ENCODE measurements at regions not wholly inside any gene's neighbourhood (a gene's known extent, or its start where the extent isn't known, plus 50 kb on each side); places are given as distances from the start of the nearest gene placed in this dataset.

DNA sequence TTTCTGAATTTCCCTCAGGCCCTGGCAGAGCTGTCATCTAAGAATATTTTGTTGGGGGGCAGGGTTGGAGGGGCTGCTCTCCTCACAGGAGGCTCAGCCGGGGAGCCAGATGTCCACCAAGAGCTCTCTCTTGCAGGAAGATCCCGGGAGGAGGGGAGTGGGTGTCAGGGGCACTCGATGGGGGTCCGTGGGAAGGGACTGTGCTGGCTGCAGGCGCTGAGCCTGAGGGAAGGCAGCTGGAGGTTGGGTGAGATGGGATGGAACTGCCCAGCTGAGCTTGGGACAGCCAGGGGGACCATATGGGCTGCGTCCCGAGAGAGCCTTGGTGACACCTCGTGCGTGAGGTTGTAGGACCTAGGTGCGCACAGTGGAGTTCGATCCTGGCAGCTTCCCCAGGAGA, 111.2 kb upstream of the GSE1 start:
- intact Hi-C loops (cut with DNase I), result no loop called here

DNA sequence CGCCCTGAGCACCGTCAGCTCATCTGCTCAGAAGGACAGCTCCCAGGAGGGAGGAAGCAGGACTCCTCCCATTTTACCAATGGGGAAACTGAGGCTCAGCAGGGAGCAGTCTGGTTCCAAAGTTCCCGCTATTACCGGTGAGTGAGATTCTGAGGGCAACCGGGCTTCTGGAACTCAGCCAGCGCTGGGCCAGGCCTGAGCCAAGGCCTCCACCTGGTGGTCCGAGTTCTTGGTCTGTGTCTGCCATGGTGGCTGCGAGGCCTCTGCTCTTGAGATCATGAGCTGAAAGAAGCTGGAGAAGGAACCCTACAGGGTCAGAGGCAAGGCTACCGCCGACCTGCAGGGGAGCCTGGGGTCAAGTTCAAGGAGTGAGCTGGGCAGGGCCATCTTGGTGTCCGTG, 110.8 kb upstream of the GSE1 start:
- ATAC-seq (no peak), DNase-seq (no peak)
- no peak overlapping the region for H3K4me3 ChIP-seq
- intact Hi-C loops (cut with DNase I), result no loop called here
- H3K4me1 ChIP-seq, result no peaks in the 10 kb centered on the region
- no peaks in the 10 kb centered on the region for H3K9me3 ChIP-seq
- H3K36me3 ChIP-seq, result no peaks in the 10 kb centered on the region
- H3K27me3 ChIP-seq (ENCODE audit: low read depth), result no peaks in the 10 kb centered on the region
- H3K27ac ChIP-seq, result no peak overlapping the region
- TF ChIP-seq, protein P1, sequence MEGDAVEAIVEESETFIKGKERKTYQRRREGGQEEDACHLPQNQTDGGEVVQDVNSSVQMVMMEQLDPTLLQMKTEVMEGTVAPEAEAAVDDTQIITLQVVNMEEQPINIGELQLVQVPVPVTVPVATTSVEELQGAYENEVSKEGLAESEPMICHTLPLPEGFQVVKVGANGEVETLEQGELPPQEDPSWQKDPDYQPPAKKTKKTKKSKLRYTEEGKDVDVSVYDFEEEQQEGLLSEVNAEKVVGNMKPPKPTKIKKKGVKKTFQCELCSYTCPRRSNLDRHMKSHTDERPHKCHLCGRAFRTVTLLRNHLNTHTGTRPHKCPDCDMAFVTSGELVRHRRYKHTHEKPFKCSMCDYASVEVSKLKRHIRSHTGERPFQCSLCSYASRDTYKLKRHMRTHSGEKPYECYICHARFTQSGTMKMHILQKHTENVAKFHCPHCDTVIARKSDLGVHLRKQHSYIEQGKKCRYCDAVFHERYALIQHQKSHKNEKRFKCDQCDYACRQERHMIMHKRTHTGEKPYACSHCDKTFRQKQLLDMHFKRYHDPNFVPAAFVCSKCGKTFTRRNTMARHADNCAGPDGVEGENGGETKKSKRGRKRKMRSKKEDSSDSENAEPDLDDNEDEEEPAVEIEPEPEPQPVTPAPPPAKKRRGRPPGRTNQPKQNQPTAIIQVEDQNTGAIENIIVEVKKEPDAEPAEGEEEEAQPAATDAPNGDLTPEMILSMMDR (IDR thresholded peaks at IDR 0.05), result no peak

More for the DNA sequence above, 111.2 kb upstream of the GSE1 start:
- Histone ChIP-seq H3K4me1 (no peaks in the 10 kb centered on the region), H3K36me3 (no peaks in the 10 kb centered on the region), H3K27me3 (ENCODE audit: low read depth) (no peaks in the 10 kb centered on the region), H3K4me3 (no peak overlapping the region), H3K9me3 (no peaks in the 10 kb centered on the region), H3K27ac (no peak overlapping the region)
- no peak for DNase-seq
- TF ChIP-seq, protein P1 (IDR thresholded peaks at IDR 0.05), result no peak
- ATAC-seq, result no peak

DNA sequence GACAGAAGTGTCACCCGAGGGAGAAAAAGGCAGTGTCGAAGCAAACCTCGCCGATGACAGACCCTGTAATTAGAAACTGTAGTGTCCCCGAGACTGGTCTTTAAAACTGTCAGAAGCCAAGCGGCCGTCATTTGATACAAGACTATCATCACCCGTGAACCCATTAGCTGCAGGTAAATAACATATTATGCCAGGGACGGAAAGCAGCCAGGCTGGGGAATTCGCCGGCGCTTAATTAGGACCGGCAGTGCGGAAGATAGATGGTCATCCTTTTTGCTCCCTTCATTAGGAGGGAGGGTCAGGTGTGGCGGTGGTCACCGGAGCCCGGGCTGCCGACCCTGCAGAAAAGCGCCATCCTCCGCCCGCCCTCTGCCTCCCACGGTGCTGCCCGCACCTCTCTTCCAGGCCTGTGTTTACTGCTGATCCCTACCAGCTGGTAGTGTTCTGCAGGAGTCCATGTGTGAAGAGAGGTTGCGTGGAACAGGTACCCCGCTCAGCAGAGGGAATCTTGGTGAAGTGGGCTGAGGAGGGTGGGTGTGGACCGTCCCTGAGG, 109.4 kb upstream of the GSE1 start:
- no peak for DNase-seq
- H3K4me3 ChIP-seq, result no peak overlapping the region
- H3K9me3 ChIP-seq, result no peaks in the 10 kb centered on the region
- intact Hi-C loops (cut with DNase I), result no loop called here
- no peaks in the 10 kb centered on the region for H3K27me3 ChIP-seq (ENCODE audit: low read depth)
- H3K36me3 ChIP-seq, result no peaks in the 10 kb centered on the region
- TF ChIP-seq, protein P1 (IDR thresholded peaks at IDR 0.05), result no peak
- no peak overlapping the region for H3K27ac ChIP-seq
- no peaks in the 10 kb centered on the region for H3K4me1 ChIP-seq
- no peak for ATAC-seq

DNA sequence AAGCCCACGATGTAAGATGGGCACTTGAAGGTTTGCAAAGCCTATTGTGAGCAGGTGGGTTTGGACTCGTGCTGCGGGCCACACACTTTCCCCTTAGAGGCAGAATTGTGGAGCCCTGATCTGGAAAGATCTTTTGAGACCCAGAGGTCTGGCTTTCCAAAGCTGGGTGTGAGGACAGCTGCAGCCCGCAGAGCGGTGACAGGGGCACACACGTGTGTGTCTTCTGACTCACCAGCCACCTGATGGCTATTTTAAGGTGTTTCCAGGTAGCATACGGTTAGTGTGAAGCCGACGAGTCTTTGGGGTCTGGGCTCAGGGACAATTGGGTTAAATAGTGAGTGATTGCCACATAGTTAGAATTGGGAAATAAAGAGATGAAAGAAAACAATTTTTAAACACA, 108.9 kb upstream of the GSE1 start:
- Histone ChIP-seq H3K27ac (no peak overlapping the region), H3K4me1 (no peaks in the 10 kb centered on the region), H3K4me3 (no peak overlapping the region), H3K27me3 (ENCODE audit: low read depth) (no peaks in the 10 kb centered on the region), H3K9me3 (no peaks in the 10 kb centered on the region), H3K36me3 (no peaks in the 10 kb centered on the region)
- no peak for DNase-seq
- intact Hi-C loops (cut with DNase I), result no loop called here
- no peak for ATAC-seq
- TF ChIP-seq, protein P1 (IDR thresholded peaks at IDR 0.05), result no peak

DNA sequence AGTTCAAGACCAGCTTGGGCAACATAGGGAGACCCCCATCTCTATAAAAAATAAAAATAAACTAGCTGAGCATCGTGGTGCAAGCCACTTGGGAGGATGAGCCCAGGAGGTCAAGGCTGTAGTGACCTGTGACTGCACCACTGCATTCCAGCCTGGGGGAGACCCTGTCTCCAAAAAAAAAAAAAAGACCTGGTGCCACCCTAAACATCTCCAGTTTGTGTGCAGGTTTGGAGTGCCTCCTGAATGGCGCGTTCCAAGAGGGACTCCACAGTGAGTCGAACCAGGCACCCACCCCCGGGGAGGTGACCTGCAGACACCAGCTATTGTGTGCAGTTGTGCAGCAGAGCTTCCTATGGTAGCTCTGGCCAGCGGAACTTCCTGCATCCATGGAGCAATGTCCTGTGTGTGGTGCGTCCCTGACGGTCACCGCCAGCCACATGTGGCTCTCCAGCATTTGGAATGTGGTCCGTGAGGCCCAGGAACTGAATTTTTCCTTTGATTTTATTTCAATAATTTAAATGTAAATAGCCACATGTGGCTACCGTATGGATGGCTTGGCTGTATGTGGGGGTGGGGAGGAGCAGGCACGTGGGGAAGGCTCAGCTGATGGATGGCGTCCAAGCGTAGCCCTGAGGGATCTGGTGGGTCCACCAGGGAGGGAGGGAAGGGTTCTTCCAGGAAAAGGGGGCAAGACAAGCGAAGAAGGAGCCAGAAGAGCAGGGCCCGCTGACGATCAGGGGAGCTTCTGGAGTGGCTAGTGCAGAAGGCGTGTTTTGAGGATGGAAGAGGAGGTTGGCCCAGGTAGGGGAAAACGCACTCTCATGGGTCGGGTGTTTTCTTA, 107.1 kb upstream of the GSE1 start:
- intact Hi-C loops (cut with DNase I), result no loop called here
- H3K27ac ChIP-seq, result no peak overlapping the region
- H3K27me3 ChIP-seq (ENCODE audit: low read depth), result no peaks in the 10 kb centered on the region
- no peaks in the 10 kb centered on the region for H3K9me3 ChIP-seq
- DNase-seq (no peak), ATAC-seq (no peak)
- H3K36me3 ChIP-seq, result no peaks in the 10 kb centered on the region
- TF ChIP-seq, protein P1 (IDR thresholded peaks at IDR 0.05), result no peak
- no peaks in the 10 kb centered on the region for H3K4me1 ChIP-seq
- no peak overlapping the region for H3K4me3 ChIP-seq

Measured in lower lobe of right lung (tissue), 2 donors.